ENCODE measurements at regions not wholly inside any gene's neighbourhood (a gene's known extent, or its start where the extent isn't known, plus 50 kb on each side); places are given as distances from the start of the nearest gene placed in this dataset.

DNA sequence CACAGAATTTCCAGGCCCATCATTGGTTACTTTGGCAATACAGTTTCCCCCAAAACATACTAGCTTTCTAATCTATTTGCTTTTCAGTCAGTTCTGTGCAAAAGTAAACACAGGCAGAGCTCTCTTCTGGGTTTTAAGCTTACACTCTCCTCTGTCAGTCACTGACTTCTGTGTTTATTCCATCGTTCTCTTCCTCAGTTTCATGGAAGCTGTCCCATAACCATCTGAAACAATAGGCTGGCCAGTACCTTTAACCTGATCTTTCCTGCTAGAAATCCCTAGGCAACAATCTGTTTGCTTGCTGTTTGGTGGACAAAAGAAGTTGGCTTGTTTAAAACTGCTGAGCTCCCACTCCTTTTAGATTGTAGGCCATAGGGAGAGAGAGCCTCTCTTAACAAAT lies 431.5 kb downstream of the HACE1 start:
- Histone ChIP-seq H3K36me3 (no peaks in the 10 kb centered on the region), H3K27ac (no peak overlapping the region), H3K4me3 (no peak overlapping the region), H3K27me3 (no peaks in the 10 kb centered on the region), H3K9me3 (no peaks in the 10 kb centered on the region), H3K4me1 (no peaks in the 10 kb centered on the region)
- ATAC-seq: no peak
- FAIRE-seq: no peak
- TF ChIP-seq, protein P1, sequence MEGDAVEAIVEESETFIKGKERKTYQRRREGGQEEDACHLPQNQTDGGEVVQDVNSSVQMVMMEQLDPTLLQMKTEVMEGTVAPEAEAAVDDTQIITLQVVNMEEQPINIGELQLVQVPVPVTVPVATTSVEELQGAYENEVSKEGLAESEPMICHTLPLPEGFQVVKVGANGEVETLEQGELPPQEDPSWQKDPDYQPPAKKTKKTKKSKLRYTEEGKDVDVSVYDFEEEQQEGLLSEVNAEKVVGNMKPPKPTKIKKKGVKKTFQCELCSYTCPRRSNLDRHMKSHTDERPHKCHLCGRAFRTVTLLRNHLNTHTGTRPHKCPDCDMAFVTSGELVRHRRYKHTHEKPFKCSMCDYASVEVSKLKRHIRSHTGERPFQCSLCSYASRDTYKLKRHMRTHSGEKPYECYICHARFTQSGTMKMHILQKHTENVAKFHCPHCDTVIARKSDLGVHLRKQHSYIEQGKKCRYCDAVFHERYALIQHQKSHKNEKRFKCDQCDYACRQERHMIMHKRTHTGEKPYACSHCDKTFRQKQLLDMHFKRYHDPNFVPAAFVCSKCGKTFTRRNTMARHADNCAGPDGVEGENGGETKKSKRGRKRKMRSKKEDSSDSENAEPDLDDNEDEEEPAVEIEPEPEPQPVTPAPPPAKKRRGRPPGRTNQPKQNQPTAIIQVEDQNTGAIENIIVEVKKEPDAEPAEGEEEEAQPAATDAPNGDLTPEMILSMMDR (IDR thresholded peaks at IDR 0.05): no peak
- intact Hi-C loops (cut with DNase I): no loop called here
- DNase-seq: no peak
- 10 to 17% methylated on average over 1 of the region's 1 CpG for WGBS, 2 donors

DNA sequence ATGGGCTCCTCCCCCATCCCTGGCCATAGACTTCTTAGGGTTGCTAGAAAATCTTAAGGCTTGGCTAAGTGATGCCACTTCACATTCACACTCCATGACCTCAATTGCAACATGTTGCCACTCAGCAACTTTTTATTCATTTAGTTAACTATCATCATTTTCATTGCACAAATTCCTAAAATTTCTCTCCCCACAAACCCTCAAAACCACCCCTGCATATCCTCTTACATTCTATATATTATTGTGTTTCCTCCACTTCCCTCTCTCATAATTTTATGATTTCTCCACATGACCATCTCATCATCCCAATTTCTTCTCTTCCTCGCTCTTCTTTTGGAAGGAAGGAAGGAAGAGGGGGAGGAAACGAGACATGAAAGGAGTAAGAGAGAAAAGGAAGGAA lies 436.0 kb downstream of the HACE1 start:
- DNase-seq (no peak), FAIRE-seq (no peak), ATAC-seq (no peak)
- Histone ChIP-seq H3K9me3 (no peaks in the 10 kb centered on the region), H3K4me1 (no peaks in the 10 kb centered on the region), H3K36me3 (no peaks in the 10 kb centered on the region), H3K27ac (no peak overlapping the region), H3K27me3 (no peaks in the 10 kb centered on the region), H3K4me3 (no peak overlapping the region)
- whole genome bisulfite sequencing, 2 donors: 69 to 74% methylated on average over 2 of the region's 2 CpGs
- intact Hi-C loops (cut with DNase I): no loop called here
- TF ChIP-seq, protein P1 (IDR thresholded peaks at IDR 0.05): no peak

DNA sequence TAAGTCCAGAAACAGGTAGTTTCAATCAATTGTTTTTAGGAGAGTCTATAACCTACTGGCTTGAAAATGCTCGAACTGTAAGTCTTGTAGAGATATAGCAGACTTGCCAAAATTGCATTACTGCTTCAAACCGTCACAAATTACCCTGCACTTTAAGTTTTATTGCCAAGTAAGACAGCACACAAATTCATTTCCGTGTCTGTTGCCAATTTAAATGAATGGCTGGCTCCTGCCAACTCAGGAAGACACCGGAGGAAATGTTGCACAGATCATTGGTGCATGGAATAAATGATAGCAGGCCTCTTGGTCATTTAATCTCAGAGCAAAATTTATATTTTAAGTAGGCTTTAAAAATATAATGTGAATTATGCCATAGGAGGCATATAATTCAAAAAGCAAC lies 438.1 kb downstream of the HACE1 start:
- DNase-seq: no peak
- Histone ChIP-seq H3K4me3 (no peak overlapping the region), H3K27ac (no peak overlapping the region), H3K9me3 (no peaks in the 10 kb centered on the region), H3K4me1 (no peaks in the 10 kb centered on the region), H3K27me3 (no peaks in the 10 kb centered on the region), H3K36me3 (no peaks in the 10 kb centered on the region)
- no peak for ATAC-seq
- intact Hi-C loops (cut with DNase I): no loop called here
- FAIRE-seq: no peak
- TF ChIP-seq, protein P1 (IDR thresholded peaks at IDR 0.05): no peak
- 51 to 52% methylated on average over 4 of the region's 4 CpGs for WGBS, 2 donors

DNA sequence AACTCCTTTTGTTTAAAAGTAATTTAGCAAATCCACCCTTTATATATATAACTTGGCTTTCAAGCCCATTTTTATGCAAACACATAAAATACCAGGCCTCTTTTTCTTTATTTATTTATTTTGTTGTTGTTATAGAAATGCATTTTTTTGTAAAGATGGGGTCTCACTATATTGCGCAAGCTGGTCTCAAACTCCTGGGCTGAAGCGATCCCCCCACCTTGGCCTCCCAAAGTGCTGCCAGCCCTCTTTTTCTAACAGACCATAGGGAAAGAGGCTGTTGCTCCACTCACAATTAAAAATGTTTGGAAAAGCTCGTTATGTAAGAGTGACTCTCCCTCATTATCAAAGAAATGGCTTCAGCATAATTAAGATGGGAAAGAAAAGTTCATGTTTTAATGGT lies 440.9 kb downstream of the HACE1 start:
- 80 to 86% methylated on average over 3 of the region's 3 CpGs for WGBS, 2 donors
- ATAC-seq: no peak
- intact Hi-C loops (cut with DNase I): no loop called here

DNA sequence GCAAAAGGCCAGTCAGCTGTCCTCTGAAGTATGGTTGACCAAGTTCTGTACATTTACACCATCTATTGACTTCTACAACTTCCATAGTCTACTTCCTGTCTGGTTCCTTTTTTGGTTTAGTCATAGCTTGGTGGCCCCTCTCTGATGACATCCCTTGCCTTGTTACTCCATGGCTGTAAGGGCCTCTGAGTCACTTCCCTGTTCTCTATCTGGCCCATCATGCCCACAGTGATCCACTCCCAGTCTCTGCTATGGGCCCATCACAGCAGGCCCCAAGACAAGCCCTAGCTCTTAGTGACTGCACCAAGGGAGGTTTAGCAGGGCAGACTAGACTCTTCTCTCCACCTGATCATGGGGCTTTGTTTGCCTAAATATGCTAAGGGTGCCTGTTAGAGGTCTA lies 441.6 kb downstream of the HACE1 start:
- Histone ChIP-seq H3K4me3 (no peak overlapping the region), H3K9me3 (no peaks in the 10 kb centered on the region), H3K27ac (no peak overlapping the region), H3K4me1 (no peaks in the 10 kb centered on the region), H3K36me3 (no peaks in the 10 kb centered on the region), H3K27me3 (no peaks in the 10 kb centered on the region)
- DNase-seq (no peak), FAIRE-seq (no peak), ATAC-seq (no peak)
- TF ChIP-seq, protein P1 (IDR thresholded peaks at IDR 0.05): no peak
- intact Hi-C loops (cut with DNase I): no loop called here

More for the DNA sequence above, 440.9 kb downstream of the HACE1 start:
- no peak overlapping the region for H3K4me3 ChIP-seq
- FAIRE-seq (no peak), DNase-seq (no peak)
- H3K27me3 ChIP-seq: no peaks in the 10 kb centered on the region
- TF ChIP-seq, protein P1 (IDR thresholded peaks at IDR 0.05): no peak
- no peak overlapping the region for H3K27ac ChIP-seq
- H3K9me3 ChIP-seq: no peaks in the 10 kb centered on the region
- H3K36me3 ChIP-seq: no peaks in the 10 kb centered on the region
- H3K4me1 ChIP-seq: no peaks in the 10 kb centered on the region

Measured in pancreas (tissue), 10 donors.